GM12875 (cell line): ENCODE measurements at regions not wholly inside any gene's neighbourhood (a gene's known extent, or its start where the extent isn't known, plus 50 kb on each side); places are given as distances from the start of the nearest gene placed in this dataset.

Source experiments
- H3K4me3 ChIP-seq: one replicate; pipeline ENCODE4 v1.5.1; 2011; ENCODE audit warnings: low read depth, low read length, control low read depth
- CTCF ChIP-seq: IDR thresholded peaks from 2 replicates; pipeline ENCODE4 v1.5.1; 2011; ENCODE audit warnings: low read depth, mild to moderate bottlenecking, control low read depth, inconsistent platforms, low read length, moderate library complexity, borderline replicate concordance; ENCODE audit not compliant: insufficient read depth

- TF ChIP-seq CTCF = no peak
- H3K4me3 ChIP-seq = no peak overlapping the region
Observed at GRCh38 chr16:49056546-49056945, 225.1 kb downstream of the CBLN1 start.

- no peak overlapping the region for H3K4me3 ChIP-seq
- no peak for TF ChIP-seq CTCF
Observed at GRCh38 chr16:49055824-49056545, 225.7 kb downstream of the CBLN1 start.

GRCh38 chr16:49055291-49055690 is 226.3 kb downstream of the CBLN1 start:
- TF ChIP-seq CTCF = no peak
- H3K4me3 ChIP-seq = no peak overlapping the region

GRCh38 chr16:49054606-49055005 is 227.0 kb downstream of the CBLN1 start:
- TF ChIP-seq CTCF = no peak

GRCh38 chr16:49052846-49053245 is 228.8 kb downstream of the CBLN1 start:
- TF ChIP-seq CTCF = no peak
- no peak overlapping the region for H3K4me3 ChIP-seq

More at GRCh38 chr16:49054606-49055005, 227.0 kb downstream of the CBLN1 start:
- H3K4me3 ChIP-seq = no peak overlapping the region

- TF ChIP-seq CTCF = no peak
- no peak overlapping the region for H3K4me3 ChIP-seq
Observed at GRCh38 chr16:49051576-49051975, 230.1 kb downstream of the CBLN1 start.

- no peak overlapping the region for H3K4me3 ChIP-seq
- no peak for TF ChIP-seq CTCF
Observed at GRCh38 chr16:49050607-49051006, 231.0 kb downstream of the CBLN1 start.
